K562 (cell line): ENCODE measurements at regions not wholly inside any gene's neighbourhood (a gene's known extent, or its start where the extent isn't known, plus 50 kb on each side); places are given as distances from the start of the nearest gene placed in this dataset.

Source experiments
- ATAC-seq: fragments of 200-7000 bp; cut with Tn5 transposase; 3 replicates; pipeline ENCODE4 v1.9.1; 2020; ENCODE audit warnings: moderate library complexity
- BruUV-seq: library from RNA; stranded (reverse); fragments of 400-500 nt; replicated peaks from 2 replicates; lab custom pipeline; 2021; lab: Mats Ljungman, UMichigan
- CTCF ChIA-PET: fragments of 300-600 bp; formaldehyde crosslinking; extraction: SDS; loops from one replicate; lab custom pipeline; 2021; ENCODE audit warnings: low intra/inter-chr PET ratio; lab: Yijun Ruan, JAX
- POLR2A ChIA-PET: fragments of 300-600, 350-650 bp; sonication (Branson Sonifier 250); formaldehyde crosslinking; extraction: SDS; loops from one replicate; lab custom pipeline; 2021; ENCODE audit warnings: antibody characterized with exemption, inconsistent platforms; lab: Yijun Ruan, JAX
- DNase-seq, 4 experiments: peaks; one replicate each; pipeline versions ENCODE4 v3.0.0 to v3.0.0-alpha.2; 2011 to 2018; ENCODE audit warnings: low spot score in 3 of 4, mixed read lengths in 3 of 4; ENCODE audit errors: extremely low read depth in 1 of 4
- FAIRE-seq: peaks from 2 replicates; lab custom pipeline; 2011; peaks lifted over from hg19 to GRCh38; lab: Jason Lieb, UNC
- H2AFZ ChIP-seq: 2 replicates; pipeline ENCODE4 v1.6.0; 2011; ENCODE audit warnings: low read depth, low read length, control low read depth, inconsistent platforms
- H3K27ac ChIP-seq: fragments of 200-600 bp; 3 replicates; pipeline ENCODE4 v1.8.0; 2011; ENCODE audit warnings: low read depth, mild to moderate bottlenecking, control low read depth, inconsistent platforms, low read length, moderate library complexity, mixed read lengths; ENCODE audit errors: extremely low read depth
- H3K27me3 ChIP-seq, 2 experiments: fragments of 300-600 bp in 1 of 2; 2 replicates in 1 of 2; 3 replicates in 1 of 2; pipeline versions ENCODE4 v1.6.0 to v1.8.0; 2011; ENCODE audit warnings: inconsistent platforms in 2 of 2, low read length in 2 of 2, mild to moderate bottlenecking in 1 of 2, mixed read lengths in 1 of 2, moderate library complexity in 1 of 2; ENCODE audit not compliant: control insufficient read depth in 2 of 2, insufficient read depth in 2 of 2
- H3K36me3 ChIP-seq: fragments of 300-600 bp; 3 replicates; pipeline ENCODE4 v1.8.0; 2011; ENCODE audit warnings: mild to moderate bottlenecking, low read length, inconsistent platforms; ENCODE audit not compliant: control insufficient read depth, insufficient read depth
- H3K4me1 ChIP-seq, 2 experiments: fragments of 200-600 bp in 1 of 2; replicated peaks in 1 of 2; 2 replicates in 1 of 2; 3 replicates in 1 of 2; pipeline versions ENCODE4 v1.5.1 to v1.8.0; 2011; ENCODE audit warnings: inconsistent platforms in 2 of 2, low read length in 2 of 2, mild to moderate bottlenecking in 1 of 2, mixed read lengths in 1 of 2, moderate library complexity in 1 of 2; ENCODE audit not compliant: control insufficient read depth in 2 of 2, insufficient read depth in 2 of 2
- H3K4me2 ChIP-seq: 2 replicates; pipeline ENCODE4 v1.6.1; 2011; ENCODE audit warnings: low read length, control low read depth, inconsistent platforms, mixed read lengths; ENCODE audit not compliant: insufficient read depth
- H3K4me3 ChIP-seq: fragments of 200-600 bp; sonication (generic), shearing (Covaris generic); 2 replicates; pipeline ENCODE4 v1.5.1; 2016; ENCODE audit warnings: control low read depth, inconsistent platforms
- H3K79me2 ChIP-seq: fragments of 200-600 bp; 3 replicates; pipeline ENCODE4 v1.8.0; 2011; ENCODE audit warnings: low read length, inconsistent platforms; ENCODE audit not compliant: control insufficient read depth, insufficient read depth
- H3K9ac ChIP-seq, 2 experiments: 2 replicates each; pipeline versions ENCODE4 v1.6.0 to v1.6.1; 2011; ENCODE audit warnings: low read depth in 2 of 2, low read length in 2 of 2, control low read depth in 1 of 2, inconsistent platforms in 1 of 2, mild to moderate bottlenecking in 1 of 2, mixed read lengths in 1 of 2; ENCODE audit not compliant: insufficient read depth in 1 of 2
- H3K9me1 ChIP-seq: one replicate; pipeline ENCODE4 v1.6.0; 2011; ENCODE audit warnings: inconsistent platforms, mild to moderate bottlenecking, low read length, moderate library complexity; ENCODE audit not compliant: control insufficient read depth, insufficient read depth
- H3K9me3 ChIP-seq: replicated peaks from 2 replicates; pipeline ENCODE4 v1.5.1; 2011; ENCODE audit warnings: low read depth, low read length, inconsistent platforms; ENCODE audit not compliant: control insufficient read depth, insufficient read depth
- H4K20me1 ChIP-seq: replicated peaks from 2 replicates; pipeline ENCODE4 v1.6.1; 2011; ENCODE audit warnings: low read length, inconsistent platforms, mixed read lengths; ENCODE audit not compliant: control insufficient read depth, insufficient read depth
- FOS ChIP-seq: IDR thresholded peaks from 3 replicates; pipeline ENCODE4 v1.6.1; 2011; ENCODE audit not compliant: insufficient read length; ENCODE audit errors: extremely low read depth
- RBM15 ChIP-seq: fragments of 200-400 bp; formaldehyde crosslinking; IDR thresholded peaks from 2 replicates; pipeline ENCODE4 v1.6.1; 2018; ENCODE audit warnings: mild to moderate bottlenecking, low read length, moderate library complexity; ENCODE audit not compliant: insufficient read depth
- SMAD3 ChIP-seq: fragments of 450-650 bp; formaldehyde crosslinking; conservative IDR thresholded peaks from 2 replicates; pipeline ENCODE4 v1.4.0; 2020; ENCODE audit warnings: mild to moderate bottlenecking
- ZBTB7A ChIP-seq: IDR thresholded peaks from 2 replicates; pipeline ENCODE4 v1.6.1; 2011; ENCODE audit warnings: low read depth, mild to moderate bottlenecking, low read length, moderate library complexity, borderline replicate concordance; ENCODE audit not compliant: control insufficient read depth
- WGBS: fragments of 100-300 bp; shearing (Covaris generic); methylation state at CpG from one replicate; pipeline ENCODE4 v1.1.6; 2016; ENCODE audit warnings: low coverage, mixed read lengths; ENCODE audit not compliant: insufficient coverage; ENCODE audit errors: missing lambda C conversion rate; 5-methylcytosine and 5-hydroxymethylcytosine counted together
- in situ Hi-C: fragments of 300-500 bp; cut with MboI; formaldehyde crosslinking; loops from 4 replicates; pipeline ENCODE4 v1.15.0; 2018; ENCODE audit warnings: inconsistent platforms, mixed read lengths
- intact Hi-C: fragments of 100-400 bp; cut with micrococcal nuclease; formaldehyde crosslinking; loops from 2 replicates; pipeline ENCODE4 v1.14.2; 2022
- TF ChIP-seq, protein P1 (sequence below): IDR thresholded peaks from 2 replicates; pipeline ENCODE4 v1.6.1; 2011; ENCODE audit warnings: borderline replicate concordance, low read depth, mild to moderate bottlenecking, moderate library complexity, low read length; ENCODE audit not compliant: insufficient read depth, poor library complexity, severe bottlenecking

DNA sequence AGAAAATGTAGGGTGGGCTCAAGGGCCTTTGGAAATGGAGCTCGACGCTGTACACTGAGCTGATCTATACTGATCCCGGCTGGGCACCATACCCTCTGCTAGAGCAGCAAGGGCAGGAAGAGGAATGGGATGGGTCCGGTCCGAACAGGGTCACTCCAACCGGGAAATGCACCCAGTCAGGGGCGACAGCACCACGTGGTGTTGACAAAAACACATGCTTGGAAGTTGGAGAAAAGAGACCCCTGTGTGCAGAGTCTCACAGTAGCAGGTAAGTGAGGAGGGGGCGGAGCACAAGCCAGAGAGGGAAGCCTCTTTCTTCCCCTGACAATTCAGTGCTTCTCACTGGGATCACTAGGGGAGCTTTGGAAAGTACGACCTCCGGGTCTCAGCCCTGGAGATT, 84.1 kb upstream of the ASB18 start:
- no peak overlapping the region for H3K4me2 ChIP-seq
- DNase-seq = no peak
- no peaks in the 10 kb centered on the region for H3K9me1 ChIP-seq
- FAIRE-seq = no peak
- 0% methylated on average over 5 of the region's 11 CpGs for whole genome bisulfite sequencing
- no peaks in the 10 kb centered on the region for H3K4me1 ChIP-seq
- ChIA-PET POLR2A (interaction anchor here (0.8 kb wide), 1 partner anchor 13 kb away, joined by 3 read pairs; no protein-coding TSS in a partner anchor), CTCF (no interaction called here)
- no peaks in the 10 kb centered on the region for H4K20me1 ChIP-seq
- H3K36me3 ChIP-seq = no peaks in the 10 kb centered on the region
- H3K9me3 ChIP-seq = no peaks in the 10 kb centered on the region
- no peaks in the 10 kb centered on the region for H3K79me2 ChIP-seq
- peaks cover 0 to 26% of the 10 kb centered on the region in 2 experiments; a peak in 2 of 5 replicates for H3K27me3 ChIP-seq
- no peak overlapping the region for H3K4me3 ChIP-seq
- in situ Hi-C loops = loop anchor here (10.0 kb wide), 1 partner anchor 707 kb away; no protein-coding TSS in a partner anchor
- BruUV-seq = no TSS peak
- ATAC-seq = no peak
- TF ChIP-seq ZBTB7A (no peak), FOS (no peak), SMAD3 (CRISPR knock-in tag) (no peak), RBM15 (no peak)
- TF ChIP-seq, protein P1, sequence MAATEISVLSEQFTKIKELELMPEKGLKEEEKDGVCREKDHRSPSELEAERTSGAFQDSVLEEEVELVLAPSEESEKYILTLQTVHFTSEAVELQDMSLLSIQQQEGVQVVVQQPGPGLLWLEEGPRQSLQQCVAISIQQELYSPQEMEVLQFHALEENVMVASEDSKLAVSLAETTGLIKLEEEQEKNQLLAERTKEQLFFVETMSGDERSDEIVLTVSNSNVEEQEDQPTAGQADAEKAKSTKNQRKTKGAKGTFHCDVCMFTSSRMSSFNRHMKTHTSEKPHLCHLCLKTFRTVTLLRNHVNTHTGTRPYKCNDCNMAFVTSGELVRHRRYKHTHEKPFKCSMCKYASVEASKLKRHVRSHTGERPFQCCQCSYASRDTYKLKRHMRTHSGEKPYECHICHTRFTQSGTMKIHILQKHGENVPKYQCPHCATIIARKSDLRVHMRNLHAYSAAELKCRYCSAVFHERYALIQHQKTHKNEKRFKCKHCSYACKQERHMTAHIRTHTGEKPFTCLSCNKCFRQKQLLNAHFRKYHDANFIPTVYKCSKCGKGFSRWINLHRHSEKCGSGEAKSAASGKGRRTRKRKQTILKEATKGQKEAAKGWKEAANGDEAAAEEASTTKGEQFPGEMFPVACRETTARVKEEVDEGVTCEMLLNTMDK = no peak
- no peak overlapping the region for H3K9ac ChIP-seq
- H3K27ac ChIP-seq = no peak overlapping the region
- H2AFZ ChIP-seq = no peak overlapping the region
- intact Hi-C loops = no loop called here
